ENCODE measurements at regions not wholly inside any gene's neighbourhood (a gene's known extent, or its start where the extent isn't known, plus 50 kb on each side); places are given as distances from the start of the nearest gene placed in this dataset.

- TF ChIP-seq CTCF (IDR thresholded peaks at IDR 0.05; ENCODE audit: extremely low read depth, missing control alignments) = no peak
- DNase-seq (ENCODE audit: low spot score) = no peak
Observed at GRCh38 chr15:70284438-70285214, 186.9 kb upstream of the TLE3 start.

- no peak for TF ChIP-seq CTCF (IDR thresholded peaks at IDR 0.05; ENCODE audit: extremely low read depth, missing control alignments)
- no peak for DNase-seq (ENCODE audit: low spot score)
Observed at GRCh38 chr15:70283511-70283910, 185.8 kb upstream of the TLE3 start.

DNA sequence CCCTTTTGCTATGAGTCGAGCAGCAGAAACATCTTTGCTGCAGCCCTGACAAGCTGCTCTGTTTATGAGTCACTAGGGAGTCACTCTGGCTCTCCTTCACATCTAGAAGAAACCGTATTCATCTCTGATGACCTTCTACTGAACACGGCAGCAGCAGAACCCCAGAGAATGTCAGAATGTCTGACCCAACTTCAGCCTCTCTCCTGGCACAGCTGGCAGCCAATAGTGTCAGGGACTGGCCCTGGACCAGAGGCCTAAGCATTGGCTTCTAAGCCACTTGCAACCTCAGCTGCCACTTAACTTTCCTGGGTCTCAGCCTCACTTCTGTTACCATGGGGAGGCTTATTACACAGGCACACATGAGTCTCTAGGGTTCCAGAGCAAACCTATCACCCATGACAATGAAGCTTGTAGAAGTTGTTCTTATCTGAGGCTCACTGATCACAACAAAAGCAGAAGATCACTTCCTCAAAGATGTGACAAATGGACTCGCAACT is 184.1 kb upstream of the TLE3 start:
- no peak for TF ChIP-seq CTCF (IDR thresholded peaks at IDR 0.05; ENCODE audit: extremely low read depth, missing control alignments)
- DNase-seq (ENCODE audit: low spot score) = no peak

GRCh38 chr15:70281261-70281810 is 183.6 kb upstream of the TLE3 start:
- TF ChIP-seq CTCF (IDR thresholded peaks at IDR 0.05; ENCODE audit: extremely low read depth, missing control alignments) = no peak
- no peak for DNase-seq (ENCODE audit: low spot score)

DNA sequence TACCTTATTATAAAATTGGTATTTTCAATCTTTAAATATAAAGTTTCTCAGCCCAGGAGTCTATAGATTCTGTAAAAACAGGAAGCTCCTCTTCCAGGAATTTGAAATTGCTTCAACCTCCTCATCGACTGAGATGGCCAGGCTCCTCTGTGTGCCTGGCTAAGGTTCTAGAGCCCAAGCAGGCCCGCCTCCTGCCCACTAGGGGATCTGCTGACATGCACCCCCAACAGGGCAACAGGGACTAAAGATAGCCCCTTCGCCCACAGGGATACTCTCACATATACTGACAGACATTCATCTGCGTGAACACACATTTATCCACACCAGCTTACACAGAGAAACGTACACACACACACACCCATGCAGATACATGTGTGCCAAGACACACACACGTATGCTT is 183.1 kb upstream of the TLE3 start:
- no peak for DNase-seq (ENCODE audit: low spot score)
- no peak for TF ChIP-seq CTCF (IDR thresholded peaks at IDR 0.05; ENCODE audit: extremely low read depth, missing control alignments)

- no peak for TF ChIP-seq CTCF (IDR thresholded peaks at IDR 0.05; ENCODE audit: extremely low read depth, missing control alignments)
- DNase-seq (ENCODE audit: low spot score) = no peak
Observed at GRCh38 chr15:70279096-70279495, 181.4 kb upstream of the TLE3 start.

- no peak for DNase-seq (ENCODE audit: low spot score)
- no peak for TF ChIP-seq CTCF (IDR thresholded peaks at IDR 0.05; ENCODE audit: extremely low read depth, missing control alignments)
Observed at GRCh38 chr15:70278644-70279043, 180.9 kb upstream of the TLE3 start.
